GM23338 (cell line): ENCODE measurements at regions not wholly inside any gene's neighbourhood (a gene's known extent, or its start where the extent isn't known, plus 50 kb on each side); places are given as distances from the start of the nearest gene placed in this dataset.

Experiments
- ATAC-seq: fragments of 200-7000 bp; cut with Tn5 transposase; 3 replicates; pipeline ENCODE4 v1.9.1; 2020
- DNase-seq: peaks from one replicate; pipeline ENCODE4 v3.0.0-alpha.2; 2015; ENCODE audit warnings: low spot score
- H2AFZ ChIP-seq: fragments of 200-600 bp; sonication (generic); 2 replicates; pipeline ENCODE4 v1.8.0; 2016; ENCODE audit warnings: antibody characterized with exemption, mild to moderate bottlenecking, moderate library complexity
- H3F3A ChIP-seq: fragments of 200-600 bp; sonication (generic); replicated peaks from 2 replicates; pipeline ENCODE4 v1.8.0; 2017; ENCODE audit warnings: antibody characterized with exemption, mixed run types, low read depth
- H3K27ac ChIP-seq: fragments of 200-600 bp; sonication (generic); 2 replicates; pipeline ENCODE4 v1.6.1; 2016; ENCODE audit warnings: low read depth
- H3K27me3 ChIP-seq: fragments of 200-600 bp; sonication (generic); 2 replicates; pipeline ENCODE4 v1.8.0; 2016; ENCODE audit warnings: mild to moderate bottlenecking, mixed run types, moderate library complexity; ENCODE audit not compliant: insufficient read depth
- H3K36me3 ChIP-seq: fragments of 200-600 bp; sonication (generic); 2 replicates; pipeline ENCODE4 v1.8.0; 2016; ENCODE audit warnings: mild to moderate bottlenecking; ENCODE audit not compliant: insufficient read depth
- H3K4me1 ChIP-seq: fragments of 200-600 bp; sonication (generic); 2 replicates; pipeline ENCODE4 v1.8.0; 2016; ENCODE audit warnings: mild to moderate bottlenecking, moderate library complexity; ENCODE audit not compliant: insufficient read depth
- H3K4me2 ChIP-seq: fragments of 200-600 bp; sonication (generic); 2 replicates; pipeline ENCODE4 v1.7.1; 2017; ENCODE audit warnings: mixed run types
- H3K4me3 ChIP-seq: fragments of 200-600 bp; sonication (generic); 2 replicates; pipeline ENCODE4 v1.6.1; 2016; ENCODE audit warnings: mixed run types
- H3K79me2 ChIP-seq: fragments of 200-600 bp; sonication (generic); replicated peaks from 2 replicates; pipeline ENCODE4 v1.8.0; 2017; ENCODE audit warnings: mild to moderate bottlenecking; ENCODE audit not compliant: insufficient read depth
- H3K9me2 ChIP-seq: fragments of 200-600 bp; sonication (generic); 2 replicates; pipeline ENCODE4 v1.8.0; 2017; ENCODE audit not compliant: insufficient read depth
- H4K20me1 ChIP-seq: fragments of 200-600 bp; sonication (generic); replicated peaks from 2 replicates; pipeline ENCODE4 v1.8.0; 2017; ENCODE audit warnings: mild to moderate bottlenecking; ENCODE audit not compliant: insufficient read depth
- H3K27ac Mint-ChIP-seq: 2 replicates; pipeline ENCODE4 v1.8.0; 2020; ENCODE audit warnings: inconsistent platforms, mild to moderate bottlenecking, moderate library complexity, mixed read lengths
- H3K27me3 Mint-ChIP-seq: 3 replicates; pipeline ENCODE4 v1.8.0; 2022; ENCODE audit warnings: low read depth, mild to moderate bottlenecking, moderate library complexity, mixed read lengths, inconsistent platforms; ENCODE audit not compliant: insufficient read depth, poor library complexity
- H3K36me3 Mint-ChIP-seq: 3 replicates; pipeline ENCODE4 v1.8.0; 2021; ENCODE audit warnings: low read depth, mild to moderate bottlenecking, inconsistent platforms, moderate library complexity, mixed read lengths
- H3K4me1 Mint-ChIP-seq: 3 replicates; pipeline ENCODE4 v1.8.0; 2020; ENCODE audit warnings: mild to moderate bottlenecking, inconsistent platforms, mixed read lengths
- H3K4me3 Mint-ChIP-seq: 3 replicates; pipeline ENCODE4 v1.8.0; 2021; ENCODE audit warnings: moderate library complexity, mild to moderate bottlenecking, inconsistent platforms, mixed read lengths
- H3K9me3 Mint-ChIP-seq: 3 replicates; pipeline ENCODE4 v1.8.0; 2020; ENCODE audit warnings: moderate library complexity, mild to moderate bottlenecking, inconsistent platforms, mixed read lengths
- CREB1 ChIP-seq: fragments of 250-450 bp; sonication (Bioruptor Pico); IDR thresholded peaks from 2 replicates; pipeline ENCODE4 v1.5.0; 2020; ENCODE audit warnings: low read depth, mild to moderate bottlenecking, moderate library complexity
- EZH2 ChIP-seq: fragments of 200-600 bp; sonication (generic); IDR thresholded peaks from one replicate; pipeline ENCODE4 v1.8.0; 2017; ENCODE audit warnings: antibody characterized with exemption, mild to moderate bottlenecking, low read depth; ENCODE audit not compliant: unreplicated experiment
- JUNB ChIP-seq: IDR thresholded peaks from one replicate; pipeline ENCODE4 v1.6.1; 2016; ENCODE audit warnings: antibody characterized with exemption; ENCODE audit not compliant: unreplicated experiment
- NANOG ChIP-seq: IDR thresholded peaks from 2 replicates; pipeline ENCODE4 v1.6.1; 2016; ENCODE audit warnings: antibody characterized with exemption, borderline replicate concordance
- POLR2AphosphoS5 ChIP-seq: IDR thresholded peaks from 2 replicates; pipeline ENCODE4 v1.6.1; 2016; ENCODE audit warnings: antibody characterized with exemption, low read depth
- ZNF114 ChIP-seq: fragments of 250-450 bp; sonication (Bioruptor Pico); IDR thresholded peaks from 2 replicates; pipeline ENCODE4 v1.5.0; 2020; ENCODE audit warnings: mild to moderate bottlenecking, moderate library complexity
- ZNF331 ChIP-seq: fragments of 250-450 bp; sonication (Bioruptor Pico); IDR thresholded peaks from 2 replicates; pipeline ENCODE4 v1.5.0; 2020; ENCODE audit warnings: low read depth, mild to moderate bottlenecking, moderate library complexity
- TF ChIP-seq, protein P1 (sequence below): fragments of 250-450 bp; sonication (Bioruptor Pico); IDR thresholded peaks from 2 replicates; pipeline ENCODE4 v1.5.0; 2020; ENCODE audit warnings: mild to moderate bottlenecking, moderate library complexity
- TF ChIP-seq, protein P2 (sequence below): IDR thresholded peaks from one replicate; pipeline ENCODE4 v1.6.1; 2018; ENCODE audit warnings: antibody characterized with exemption; ENCODE audit not compliant: unreplicated experiment

- TF ChIP-seq POLR2AphosphoS5 (no peak), ZNF331 (CRISPR knock-in tag) (no peak), NANOG (no peak), ZNF114 (CRISPR knock-in tag) (no peak), CREB1 (no peak)
- no peaks in the 10 kb centered on the region for H3K4me1 ChIP-seq
Observed at GRCh38 chr2:192459422-192459821, 264.7 kb upstream of the TMEFF2 start.

DNA sequence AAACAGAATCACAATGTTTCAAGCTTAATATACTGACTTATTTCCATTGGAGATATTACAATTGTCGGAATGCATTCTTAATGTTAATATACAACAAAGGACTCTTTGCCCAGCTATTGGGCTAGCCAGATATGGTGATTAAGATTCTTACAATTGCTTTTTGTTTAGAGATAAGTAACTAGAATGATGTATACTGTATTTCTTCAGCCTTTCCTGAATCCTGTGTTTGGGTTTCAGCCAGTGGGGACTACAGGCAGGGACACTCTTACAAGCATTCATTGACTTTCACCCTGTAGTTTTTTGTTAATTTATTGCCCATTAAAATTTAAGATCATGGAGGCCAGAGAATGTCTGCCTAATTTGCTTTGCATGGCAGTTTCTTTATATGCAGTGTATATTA, 254.1 kb upstream of the TMEFF2 start:
- DNase-seq (no peak), ATAC-seq (no peak)
- H3K9me3 Mint-ChIP-seq: no peaks in the 10 kb centered on the region
- no peaks in the 10 kb centered on the region for H3K36me3 ChIP-seq
- H3K4me3 ChIP-seq: no peak overlapping the region
- no peak overlapping the region for H3K4me2 ChIP-seq
- no peaks in the 10 kb centered on the region for H3K27me3 ChIP-seq
- H3K4me3 Mint-ChIP-seq: no peak overlapping the region
- TF ChIP-seq, protein P1, sequence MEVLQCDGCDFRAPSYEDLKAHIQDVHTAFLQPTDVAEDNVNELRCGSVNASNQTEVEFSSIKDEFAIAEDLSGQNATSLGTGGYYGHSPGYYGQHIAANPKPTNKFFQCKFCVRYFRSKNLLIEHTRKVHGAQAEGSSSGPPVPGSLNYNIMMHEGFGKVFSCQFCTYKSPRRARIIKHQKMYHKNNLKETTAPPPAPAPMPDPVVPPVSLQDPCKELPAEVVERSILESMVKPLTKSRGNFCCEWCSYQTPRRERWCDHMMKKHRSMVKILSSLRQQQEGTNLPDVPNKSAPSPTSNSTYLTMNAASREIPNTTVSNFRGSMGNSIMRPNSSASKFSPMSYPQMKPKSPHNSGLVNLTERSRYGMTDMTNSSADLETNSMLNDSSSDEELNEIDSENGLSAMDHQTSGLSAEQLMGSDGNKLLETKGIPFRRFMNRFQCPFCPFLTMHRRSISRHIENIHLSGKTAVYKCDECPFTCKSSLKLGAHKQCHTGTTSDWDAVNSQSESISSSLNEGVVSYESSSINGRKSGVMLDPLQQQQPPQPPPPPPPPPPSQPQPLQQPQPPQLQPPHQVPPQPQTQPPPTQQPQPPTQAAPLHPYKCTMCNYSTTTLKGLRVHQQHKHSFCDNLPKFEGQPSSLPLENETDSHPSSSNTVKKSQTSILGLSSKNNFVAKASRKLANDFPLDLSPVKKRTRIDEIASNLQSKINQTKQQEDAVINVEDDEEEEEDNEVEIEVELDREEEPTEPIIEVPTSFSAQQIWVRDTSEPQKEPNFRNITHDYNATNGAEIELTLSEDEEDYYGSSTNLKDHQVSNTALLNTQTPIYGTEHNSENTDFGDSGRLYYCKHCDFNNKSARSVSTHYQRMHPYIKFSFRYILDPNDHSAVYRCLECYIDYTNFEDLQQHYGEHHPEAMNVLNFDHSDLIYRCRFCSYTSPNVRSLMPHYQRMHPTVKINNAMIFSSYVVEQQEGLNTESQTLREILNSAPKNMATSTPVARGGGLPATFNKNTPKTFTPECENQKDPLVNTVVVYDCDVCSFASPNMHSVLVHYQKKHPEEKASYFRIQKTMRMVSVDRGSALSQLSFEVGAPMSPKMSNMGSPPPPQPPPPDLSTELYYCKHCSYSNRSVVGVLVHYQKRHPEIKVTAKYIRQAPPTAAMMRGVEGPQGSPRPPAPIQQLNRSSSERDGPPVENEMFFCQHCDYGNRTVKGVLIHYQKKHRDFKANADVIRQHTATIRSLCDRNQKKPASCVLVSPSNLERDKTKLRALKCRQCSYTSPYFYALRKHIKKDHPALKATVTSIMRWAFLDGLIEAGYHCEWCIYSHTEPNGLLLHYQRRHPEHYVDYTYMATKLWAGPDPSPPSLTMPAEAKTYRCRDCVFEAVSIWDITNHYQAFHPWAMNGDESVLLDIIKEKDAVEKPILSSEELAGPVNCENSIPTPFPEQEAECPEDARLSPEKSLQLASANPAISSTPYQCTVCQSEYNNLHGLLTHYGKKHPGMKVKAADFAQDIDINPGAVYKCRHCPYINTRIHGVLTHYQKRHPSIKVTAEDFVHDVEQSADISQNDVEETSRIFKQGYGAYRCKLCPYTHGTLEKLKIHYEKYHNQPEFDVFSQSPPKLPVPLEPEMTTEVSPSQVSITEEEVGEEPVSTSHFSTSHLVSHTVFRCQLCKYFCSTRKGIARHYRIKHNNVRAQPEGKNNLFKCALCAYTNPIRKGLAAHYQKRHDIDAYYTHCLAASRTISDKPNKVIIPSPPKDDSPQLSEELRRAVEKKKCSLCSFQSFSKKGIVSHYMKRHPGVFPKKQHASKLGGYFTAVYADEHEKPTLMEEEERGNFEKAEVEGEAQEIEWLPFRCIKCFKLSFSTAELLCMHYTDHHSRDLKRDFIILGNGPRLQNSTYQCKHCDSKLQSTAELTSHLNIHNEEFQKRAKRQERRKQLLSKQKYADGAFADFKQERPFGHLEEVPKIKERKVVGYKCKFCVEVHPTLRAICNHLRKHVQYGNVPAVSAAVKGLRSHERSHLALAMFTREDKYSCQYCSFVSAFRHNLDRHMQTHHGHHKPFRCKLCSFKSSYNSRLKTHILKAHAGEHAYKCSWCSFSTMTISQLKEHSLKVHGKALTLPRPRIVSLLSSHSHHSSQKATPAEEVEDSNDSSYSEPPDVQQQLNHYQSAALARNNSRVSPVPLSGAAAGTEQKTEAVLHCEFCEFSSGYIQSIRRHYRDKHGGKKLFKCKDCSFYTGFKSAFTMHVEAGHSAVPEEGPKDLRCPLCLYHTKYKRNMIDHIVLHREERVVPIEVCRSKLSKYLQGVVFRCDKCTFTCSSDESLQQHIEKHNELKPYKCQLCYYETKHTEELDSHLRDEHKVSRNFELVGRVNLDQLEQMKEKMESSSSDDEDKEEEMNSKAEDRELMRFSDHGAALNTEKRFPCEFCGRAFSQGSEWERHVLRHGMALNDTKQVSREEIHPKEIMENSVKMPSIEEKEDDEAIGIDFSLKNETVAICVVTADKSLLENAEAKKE: no peak
- TF ChIP-seq ZNF114 (CRISPR knock-in tag) (no peak), EZH2 (no peak), JUNB (no peak)
- TF ChIP-seq, protein P2, sequence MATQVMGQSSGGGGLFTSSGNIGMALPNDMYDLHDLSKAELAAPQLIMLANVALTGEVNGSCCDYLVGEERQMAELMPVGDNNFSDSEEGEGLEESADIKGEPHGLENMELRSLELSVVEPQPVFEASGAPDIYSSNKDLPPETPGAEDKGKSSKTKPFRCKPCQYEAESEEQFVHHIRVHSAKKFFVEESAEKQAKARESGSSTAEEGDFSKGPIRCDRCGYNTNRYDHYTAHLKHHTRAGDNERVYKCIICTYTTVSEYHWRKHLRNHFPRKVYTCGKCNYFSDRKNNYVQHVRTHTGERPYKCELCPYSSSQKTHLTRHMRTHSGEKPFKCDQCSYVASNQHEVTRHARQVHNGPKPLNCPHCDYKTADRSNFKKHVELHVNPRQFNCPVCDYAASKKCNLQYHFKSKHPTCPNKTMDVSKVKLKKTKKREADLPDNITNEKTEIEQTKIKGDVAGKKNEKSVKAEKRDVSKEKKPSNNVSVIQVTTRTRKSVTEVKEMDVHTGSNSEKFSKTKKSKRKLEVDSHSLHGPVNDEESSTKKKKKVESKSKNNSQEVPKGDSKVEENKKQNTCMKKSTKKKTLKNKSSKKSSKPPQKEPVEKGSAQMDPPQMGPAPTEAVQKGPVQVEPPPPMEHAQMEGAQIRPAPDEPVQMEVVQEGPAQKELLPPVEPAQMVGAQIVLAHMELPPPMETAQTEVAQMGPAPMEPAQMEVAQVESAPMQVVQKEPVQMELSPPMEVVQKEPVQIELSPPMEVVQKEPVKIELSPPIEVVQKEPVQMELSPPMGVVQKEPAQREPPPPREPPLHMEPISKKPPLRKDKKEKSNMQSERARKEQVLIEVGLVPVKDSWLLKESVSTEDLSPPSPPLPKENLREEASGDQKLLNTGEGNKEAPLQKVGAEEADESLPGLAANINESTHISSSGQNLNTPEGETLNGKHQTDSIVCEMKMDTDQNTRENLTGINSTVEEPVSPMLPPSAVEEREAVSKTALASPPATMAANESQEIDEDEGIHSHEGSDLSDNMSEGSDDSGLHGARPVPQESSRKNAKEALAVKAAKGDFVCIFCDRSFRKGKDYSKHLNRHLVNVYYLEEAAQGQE: no peak
- no peak overlapping the region for H2AFZ ChIP-seq
- no peaks in the 10 kb centered on the region for H3K27me3 Mint-ChIP-seq
- no peaks in the 10 kb centered on the region for H3K36me3 Mint-ChIP-seq
- H3K27ac Mint-ChIP-seq: no peak overlapping the region
- H3K79me2 ChIP-seq: no peaks in the 10 kb centered on the region
- no peak overlapping the region for H3K27ac ChIP-seq
- no peaks in the 10 kb centered on the region for H3F3A ChIP-seq
- no peaks in the 10 kb centered on the region for H4K20me1 ChIP-seq
- no peaks in the 10 kb centered on the region for H3K9me2 ChIP-seq
- no peaks in the 10 kb centered on the region for H3K4me1 ChIP-seq
- H3K4me1 Mint-ChIP-seq: peaks cover 2% of the 10 kb centered on the region; the same call in 1 of the 3 replicates

More at GRCh38 chr2:192459422-192459821, 264.7 kb upstream of the TMEFF2 start:
- H3K4me1 Mint-ChIP-seq: no peaks in the 10 kb centered on the region
- Histone ChIP-seq H3K27ac (no peak overlapping the region), H3F3A (no peaks in the 10 kb centered on the region), H3K9me2 (no peaks in the 10 kb centered on the region), H3K27me3 (no peaks in the 10 kb centered on the region), H2AFZ (no peak overlapping the region), H3K4me2 (no peak overlapping the region), H3K79me2 (no peaks in the 10 kb centered on the region), H3K36me3 (no peaks in the 10 kb centered on the region), H4K20me1 (no peaks in the 10 kb centered on the region), H3K4me3 (no peak overlapping the region)
- H3K27ac Mint-ChIP-seq: no peak overlapping the region
- H3K9me3 Mint-ChIP-seq: no peaks in the 10 kb centered on the region
- H3K27me3 Mint-ChIP-seq: no peaks in the 10 kb centered on the region
- DNase-seq (no peak), ATAC-seq (no peak)
- no peaks in the 10 kb centered on the region for H3K36me3 Mint-ChIP-seq
- no peak overlapping the region for H3K4me3 Mint-ChIP-seq
